G401 (cell line): ENCODE measurements at regions not wholly inside any gene's neighbourhood (a gene's known extent, or its start where the extent isn't known, plus 50 kb on each side); places are given as distances from the start of the nearest gene placed in this dataset.

Source experiments
- DNase-seq: peaks from one replicate; pipeline ENCODE4 v3.0.0-alpha.2; 2015; ENCODE audit warnings: low spot score
- in situ Hi-C: cut with HindIII; loops from 2 replicates; pipeline ENCODE4 v1.10.0; 2016; ENCODE audit warnings: low sequenced_read_pairs, mixed read lengths

GRCh38 chr6:22221630-22222029 is 75.2 kb downstream of the PRL start:
- DNase-seq, result no peak
- in situ Hi-C loops, result no loop called here

- in situ Hi-C loops, result no loop called here
- DNase-seq, result no peak
These were observed 74.4 kb downstream of the PRL start for GRCh38 chr6:22222469-22222868.

- in situ Hi-C loops, result no loop called here
- DNase-seq, result no peak
These were observed 68.8 kb downstream of the PRL start for GRCh38 chr6:22227824-22228610.

GRCh38 chr6:22231050-22231449 is 65.8 kb downstream of the PRL start:
- in situ Hi-C loops, result no loop called here
- no peak for DNase-seq

GRCh38 chr6:22231616-22232015 is 65.2 kb downstream of the PRL start:
- in situ Hi-C loops, result no loop called here
- DNase-seq, result no peak

GRCh38 chr6:22236626-22237414 is 60.0 kb downstream of the PRL start:
- DNase-seq, result no peak
- in situ Hi-C loops, result no loop called here
